ENCODE measurements at regions not wholly inside any gene's neighbourhood (a gene's known extent, or its start where the extent isn't known, plus 50 kb on each side); places are given as distances from the start of the nearest gene placed in this dataset.

GRCh38 chr1:185450060-185450788 is 133.2 kb upstream of the IVNS1ABP start:
- no peaks in the 10 kb centered on the region for H4K20me1 ChIP-seq (ENCODE audit: insufficient read depth)
- TF ChIP-seq USF1 (IDR thresholded peaks at IDR 0.05; ENCODE audit: borderline replicate concordance, low read depth) (no peak), CHD2 (IDR thresholded peaks at IDR 0.05; ENCODE audit: low read length, partially characterized antibody) (no peak), IRF3 (IDR thresholded peaks at IDR 0.05; ENCODE audit: low read depth, low read length) (no peak), MEF2A (IDR thresholded peaks at IDR 0.05; ENCODE audit: borderline replicate concordance, low read depth) (no peak)
- no peaks in the 10 kb centered on the region for H3K36me3 ChIP-seq (replicated peaks in 1 of 2; ENCODE audit: control insufficient read depth in 1 of 2, insufficient read depth in 2 of 2, low read length in 1 of 2)
- no peak for DNase-seq
- H2AFZ ChIP-seq (ENCODE audit: low read depth), result no peak overlapping the region
- ChIA-PET CTCF (interaction anchor here (0.6 to 0.7 kb wide), 3 partner anchors 16 to 146 kb away, joined by 3 to 5 read pairs (median 3); no protein-coding TSS in a partner anchor), POLR2A (no interaction called here)
- no peaks in the 10 kb centered on the region for H3K27me3 ChIP-seq (ENCODE audit: insufficient read depth)
- no peaks in the 10 kb centered on the region for H3K9me2 ChIP-seq
- H3K4me2 ChIP-seq, result no peak overlapping the region
- no peaks in the 10 kb centered on the region for H3K79me2 ChIP-seq (ENCODE audit: insufficient read depth)
- H3K4me1 ChIP-seq (ENCODE audit: control insufficient read depth in 1 of 2, insufficient read depth in 2 of 2, low read depth in 1 of 2, low read length in 1 of 2), result peaks cover 0 to 12% of the 10 kb centered on the region in 2 experiments; a peak in 2 of 4 replicates
- no peak overlapping the region for H3K27ac ChIP-seq (ENCODE audit: low read depth in 2 of 2, low read length in 1 of 2)
- H3K4me3 ChIP-seq (ENCODE audit: low read depth in 2 of 2, low read length in 1 of 2), result no peak overlapping the region
- no peaks in the 10 kb centered on the region for H3F3A ChIP-seq (replicated peaks; ENCODE audit: insufficient read depth)
- no peaks in the 10 kb centered on the region for H3K9me3 ChIP-seq
- no peak overlapping the region for H3K9ac ChIP-seq
- WGBS (ENCODE audit: low lambda C conversion rate), result 62% methylated on average over 3 of the region's 3 CpGs

DNA sequence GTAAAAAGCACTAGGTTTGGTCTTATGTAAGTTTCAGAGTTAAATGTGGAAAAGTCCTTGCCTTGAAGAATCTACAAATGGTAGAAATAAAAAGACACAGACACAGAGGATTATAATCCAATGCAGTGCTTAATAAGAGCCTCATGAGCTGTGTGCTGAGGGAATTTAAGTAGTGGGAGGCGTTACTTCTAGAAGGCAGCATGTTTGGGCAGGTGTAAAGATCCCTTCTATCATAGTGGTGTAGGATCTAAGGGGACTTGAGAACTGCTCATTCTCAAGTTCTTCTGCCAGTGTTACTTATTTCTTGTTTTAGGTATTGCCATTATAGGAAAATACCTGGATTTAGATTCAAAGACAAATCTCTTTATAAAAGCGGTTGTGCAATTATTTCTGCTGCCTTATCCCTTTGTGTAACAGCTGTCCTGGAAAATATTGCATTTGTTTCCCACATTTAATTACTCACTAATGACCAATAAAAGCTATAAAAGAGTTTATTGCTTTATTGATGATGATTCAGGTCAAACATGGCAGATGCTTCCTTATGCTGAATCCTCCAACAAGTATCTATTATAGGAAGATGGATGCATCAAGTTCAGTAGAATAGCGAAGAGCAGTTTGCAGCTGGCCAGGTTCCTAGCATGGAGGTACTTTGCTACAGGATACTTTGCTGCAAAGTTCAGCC is 132.5 kb upstream of the IVNS1ABP start:
- H3K36me3 ChIP-seq (replicated peaks in 1 of 2; ENCODE audit: control insufficient read depth in 1 of 2, insufficient read depth in 2 of 2, low read length in 1 of 2), result no peaks in the 10 kb centered on the region
- H3K9me3 ChIP-seq, result no peaks in the 10 kb centered on the region
- H3K4me3 ChIP-seq (ENCODE audit: low read depth in 2 of 2, low read length in 1 of 2), result no peak overlapping the region
- no peak for DNase-seq
- no peak overlapping the region for H2AFZ ChIP-seq (ENCODE audit: low read depth)
- no peak overlapping the region for H3K9ac ChIP-seq
- 67% methylated on average over 3 of the region's 3 CpGs for WGBS (ENCODE audit: low lambda C conversion rate)
- H4K20me1 ChIP-seq (ENCODE audit: insufficient read depth), result no peaks in the 10 kb centered on the region
- no peak overlapping the region for H3K4me2 ChIP-seq
- no peaks in the 10 kb centered on the region for H3F3A ChIP-seq (replicated peaks; ENCODE audit: insufficient read depth)
- POLR2A ChIA-PET, result no interaction called here
- CTCF ChIA-PET, result no interaction called here
- no peaks in the 10 kb centered on the region for H3K79me2 ChIP-seq (ENCODE audit: insufficient read depth)
- H3K27ac ChIP-seq (ENCODE audit: low read depth in 2 of 2, low read length in 1 of 2), result no peak overlapping the region
- no peaks in the 10 kb centered on the region for H3K27me3 ChIP-seq (ENCODE audit: insufficient read depth)
- no peaks in the 10 kb centered on the region for H3K9me2 ChIP-seq
- peaks cover 0 to 12% of the 10 kb centered on the region in 2 experiments; a peak in 2 of 4 replicates for H3K4me1 ChIP-seq (ENCODE audit: control insufficient read depth in 1 of 2, insufficient read depth in 2 of 2, low read depth in 1 of 2, low read length in 1 of 2)
- TF ChIP-seq EP300 (IDR thresholded peaks at IDR 0.05; ENCODE audit: borderline replicate concordance in 1 of 2, low read depth in 1 of 2, low read length in 1 of 2) (no peak), GATA2 (CRISPR knock-in tag; IDR thresholded peaks at IDR 0.05) (no peak), MEF2A (IDR thresholded peaks at IDR 0.05; ENCODE audit: borderline replicate concordance, low read depth) (no peak), RCOR1 (IDR thresholded peaks at IDR 0.05; ENCODE audit: low read length) (no peak), RAD21 (IDR thresholded peaks at IDR 0.05; ENCODE audit: low read length) (no peak), EZH2phosphoT487 (IDR thresholded peaks at IDR 0.05; ENCODE audit: borderline replicate concordance, low read depth) (no peak), TEAD4 (IDR thresholded peaks at IDR 0.05; ENCODE audit: borderline replicate concordance, insufficient read depth) (no peak), TAF1 (IDR thresholded peaks at IDR 0.05; ENCODE audit: borderline replicate concordance, low read depth, low read length) (no peak), SMC3 (IDR thresholded peaks at IDR 0.05; ENCODE audit: low read depth, low read length) (no peak), YY1 (IDR thresholded peaks at IDR 0.05; ENCODE audit: low read depth) (no peak), GABPA (IDR thresholded peaks at IDR 0.05; ENCODE audit: low read depth) (no peak), RXRA (IDR thresholded peaks at IDR 0.05; ENCODE audit: borderline replicate concordance, low read depth) (no peak), FOXJ3 (CRISPR knock-in tag; IDR thresholded peaks at IDR 0.05) (no peak), NRF1 (IDR thresholded peaks at IDR 0.05; ENCODE audit: low read depth, low read length) (no peak), MXI1 (IDR thresholded peaks at IDR 0.05; ENCODE audit: low read depth, low read length) (no peak), FOSL2 (IDR thresholded peaks at IDR 0.05; ENCODE audit: borderline replicate concordance, low read depth) (no peak), TCF12 (IDR thresholded peaks at IDR 0.05) (no peak)
- TF ChIP-seq, protein P1, sequence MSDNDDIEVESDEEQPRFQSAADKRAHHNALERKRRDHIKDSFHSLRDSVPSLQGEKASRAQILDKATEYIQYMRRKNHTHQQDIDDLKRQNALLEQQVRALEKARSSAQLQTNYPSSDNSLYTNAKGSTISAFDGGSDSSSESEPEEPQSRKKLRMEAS (IDR thresholded peaks at IDR 0.05; ENCODE audit: low read depth), result no peak
- TF ChIP-seq, protein P2, sequence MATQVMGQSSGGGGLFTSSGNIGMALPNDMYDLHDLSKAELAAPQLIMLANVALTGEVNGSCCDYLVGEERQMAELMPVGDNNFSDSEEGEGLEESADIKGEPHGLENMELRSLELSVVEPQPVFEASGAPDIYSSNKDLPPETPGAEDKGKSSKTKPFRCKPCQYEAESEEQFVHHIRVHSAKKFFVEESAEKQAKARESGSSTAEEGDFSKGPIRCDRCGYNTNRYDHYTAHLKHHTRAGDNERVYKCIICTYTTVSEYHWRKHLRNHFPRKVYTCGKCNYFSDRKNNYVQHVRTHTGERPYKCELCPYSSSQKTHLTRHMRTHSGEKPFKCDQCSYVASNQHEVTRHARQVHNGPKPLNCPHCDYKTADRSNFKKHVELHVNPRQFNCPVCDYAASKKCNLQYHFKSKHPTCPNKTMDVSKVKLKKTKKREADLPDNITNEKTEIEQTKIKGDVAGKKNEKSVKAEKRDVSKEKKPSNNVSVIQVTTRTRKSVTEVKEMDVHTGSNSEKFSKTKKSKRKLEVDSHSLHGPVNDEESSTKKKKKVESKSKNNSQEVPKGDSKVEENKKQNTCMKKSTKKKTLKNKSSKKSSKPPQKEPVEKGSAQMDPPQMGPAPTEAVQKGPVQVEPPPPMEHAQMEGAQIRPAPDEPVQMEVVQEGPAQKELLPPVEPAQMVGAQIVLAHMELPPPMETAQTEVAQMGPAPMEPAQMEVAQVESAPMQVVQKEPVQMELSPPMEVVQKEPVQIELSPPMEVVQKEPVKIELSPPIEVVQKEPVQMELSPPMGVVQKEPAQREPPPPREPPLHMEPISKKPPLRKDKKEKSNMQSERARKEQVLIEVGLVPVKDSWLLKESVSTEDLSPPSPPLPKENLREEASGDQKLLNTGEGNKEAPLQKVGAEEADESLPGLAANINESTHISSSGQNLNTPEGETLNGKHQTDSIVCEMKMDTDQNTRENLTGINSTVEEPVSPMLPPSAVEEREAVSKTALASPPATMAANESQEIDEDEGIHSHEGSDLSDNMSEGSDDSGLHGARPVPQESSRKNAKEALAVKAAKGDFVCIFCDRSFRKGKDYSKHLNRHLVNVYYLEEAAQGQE (IDR thresholded peaks at IDR 0.05; ENCODE audit: low read depth, low read length), result no peak
